ENCODE measurements at regions not wholly inside any gene's neighbourhood (a gene's known extent, or its start where the extent isn't known, plus 50 kb on each side); places are given as distances from the start of the nearest gene placed in this dataset.
A peak's percentile ranks its signal among the peaks of the same experiment; 100 is the strongest.
"Not testable (repeated sequence)": the region's sequence is repeated elsewhere in the genome, so short reads cannot be mapped to it uniquely, and the experiment has no call there.

- WGBS, 3 donors, result 84 to 95% (median 94%) methylated on average over 5 of the region's 5 CpGs
- peaks cover 0 to 19% of the 10 kb centered on the region in 2 donors for H3K9me3 ChIP-seq (ENCODE audit: control insufficient read depth in 2 of 2, insufficient read depth in 1 of 2, low read depth in 1 of 2, low read length in 1 of 2)
- H3K27me3 ChIP-seq (ENCODE audit: control insufficient read depth in 3 of 3, insufficient read depth in 3 of 3, low read length in 3 of 3); H3K4me3 ChIP-seq (ENCODE audit: low read depth in 1 of 3, low read length in 3 of 3); H3K27ac ChIP-seq (ENCODE audit: low read depth in 1 of 3, low read length in 2 of 3); FAIRE-seq; H3K36me3 ChIP-seq (ENCODE audit: control insufficient read depth in 3 of 3, insufficient read depth in 2 of 3, low read depth in 1 of 3, low read length in 3 of 3); DNase-seq; H3K4me1 ChIP-seq (ENCODE audit: control insufficient read depth in 3 of 3, insufficient read depth in 2 of 3, low read depth in 1 of 3, low read length in 2 of 3): not testable (repeated sequence)
Measured at GRCh38 chr2:39498176-39498575, 61.1 kb upstream of the MAP4K3 start.

- no peak overlapping the region for H3K4me3 ChIP-seq (ENCODE audit: low read depth in 1 of 3, low read length in 3 of 3)
- peaks cover 0 to 8% (median 4%) of the 10 kb centered on the region in 3 donors for H3K4me1 ChIP-seq (ENCODE audit: control insufficient read depth in 3 of 3, insufficient read depth in 2 of 3, low read depth in 1 of 3, low read length in 2 of 3)
- DNase-seq (no peak), FAIRE-seq (no peak)
- peaks cover 0 to 3% (median 0%) of the 10 kb centered on the region in 3 donors for H3K36me3 ChIP-seq (ENCODE audit: control insufficient read depth in 3 of 3, insufficient read depth in 2 of 3, low read depth in 1 of 3, low read length in 3 of 3)
- no peaks in the 10 kb centered on the region for H3K27me3 ChIP-seq (ENCODE audit: control insufficient read depth in 3 of 3, insufficient read depth in 3 of 3, low read length in 3 of 3)
- H3K9me3 ChIP-seq (ENCODE audit: control insufficient read depth in 2 of 2, insufficient read depth in 1 of 2, low read depth in 1 of 2, low read length in 1 of 2), result peaks cover 0 to 19% of the 10 kb centered on the region in 2 donors
- 88 to 92% (median 89%) methylated on average over 4 of the region's 4 CpGs for WGBS, 3 donors
- no peak overlapping the region for H3K27ac ChIP-seq (ENCODE audit: low read depth in 1 of 3, low read length in 2 of 3)
Measured at GRCh38 chr2:39498786-39499185, 61.7 kb upstream of the MAP4K3 start.

GRCh38 chr2:39499336-39499735, 62.3 kb upstream of the MAP4K3 start:
- 72 to 91% (median 90%) methylated on average over 2 of the region's 2 CpGs for WGBS, 3 donors
- no peak for DNase-seq
- Histone ChIP-seq H3K27ac (ENCODE audit: low read depth in 1 of 3, low read length in 2 of 3) (peak overlapping the region in 1 of 3 donors; percentile 30), H3K36me3 (ENCODE audit: control insufficient read depth in 3 of 3, insufficient read depth in 2 of 3, low read depth in 1 of 3, low read length in 3 of 3) (peaks cover 0 to 3% (median 0%) of the 10 kb centered on the region in 3 donors), H3K9me3 (ENCODE audit: control insufficient read depth in 2 of 2, insufficient read depth in 1 of 2, low read depth in 1 of 2, low read length in 1 of 2) (peaks cover 0 to 19% of the 10 kb centered on the region in 2 donors), H3K4me1 (ENCODE audit: control insufficient read depth in 3 of 3, insufficient read depth in 2 of 3, low read depth in 1 of 3, low read length in 2 of 3) (peaks cover 0 to 12% (median 4%) of the 10 kb centered on the region in 3 donors), H3K4me3 (ENCODE audit: low read depth in 1 of 3, low read length in 3 of 3) (no peak overlapping the region), H3K27me3 (ENCODE audit: control insufficient read depth in 3 of 3, insufficient read depth in 3 of 3, low read length in 3 of 3) (no peaks in the 10 kb centered on the region)
- no peak for FAIRE-seq

GRCh38 chr2:39501412-39501811, 64.3 kb upstream of the MAP4K3 start:
- DNase-seq (no peak), FAIRE-seq (no peak)
- Histone ChIP-seq H3K36me3 (ENCODE audit: control insufficient read depth in 3 of 3, insufficient read depth in 2 of 3, low read depth in 1 of 3, low read length in 3 of 3) (no peaks in the 10 kb centered on the region), H3K9me3 (ENCODE audit: control insufficient read depth in 2 of 2, insufficient read depth in 1 of 2, low read depth in 1 of 2, low read length in 1 of 2) (peaks cover 0 to 19% of the 10 kb centered on the region in 2 donors), H3K4me3 (ENCODE audit: low read depth in 1 of 3, low read length in 3 of 3) (no peak overlapping the region), H3K27me3 (ENCODE audit: control insufficient read depth in 3 of 3, insufficient read depth in 3 of 3, low read length in 3 of 3) (no peaks in the 10 kb centered on the region), H3K27ac (ENCODE audit: low read depth in 1 of 3, low read length in 2 of 3) (peak overlapping the region in 1 of 3 donors; percentile 52), H3K4me1 (ENCODE audit: control insufficient read depth in 3 of 3, insufficient read depth in 2 of 3, low read depth in 1 of 3, low read length in 2 of 3) (peaks cover 6 to 20% (median 7%) of the 10 kb centered on the region in 3 donors)
- 91 to 100% (median 100%) methylated on average over 1 of the region's 1 CpG for WGBS, 3 donors

GRCh38 chr2:39503277-39503676, 66.2 kb upstream of the MAP4K3 start:
- Histone ChIP-seq H3K36me3 (ENCODE audit: control insufficient read depth in 3 of 3, insufficient read depth in 2 of 3, low read depth in 1 of 3, low read length in 3 of 3) (no peaks in the 10 kb centered on the region), H3K27ac (ENCODE audit: low read depth in 1 of 3, low read length in 2 of 3) (no peak overlapping the region), H3K9me3 (ENCODE audit: control insufficient read depth in 2 of 2, insufficient read depth in 1 of 2, low read depth in 1 of 2, low read length in 1 of 2) (peaks cover 0 to 19% of the 10 kb centered on the region in 2 donors), H3K27me3 (ENCODE audit: control insufficient read depth in 3 of 3, insufficient read depth in 3 of 3, low read length in 3 of 3) (no peaks in the 10 kb centered on the region), H3K4me3 (ENCODE audit: low read depth in 1 of 3, low read length in 3 of 3) (no peak overlapping the region), H3K4me1 (ENCODE audit: control insufficient read depth in 3 of 3, insufficient read depth in 2 of 3, low read depth in 1 of 3, low read length in 2 of 3) (peaks cover 7 to 20% (median 7%) of the 10 kb centered on the region in 3 donors)
- DNase-seq (no peak), FAIRE-seq (no peak)
- WGBS, 3 donors, result 93 to 96% (median 94%) methylated on average over 2 of the region's 2 CpGs

GRCh38 chr2:39504790-39505335, 67.8 kb upstream of the MAP4K3 start:
- FAIRE-seq (no peak), DNase-seq (no peak)
- WGBS, 3 donors, result 38 to 44% (median 44%) methylated on average over 5 of the region's 5 CpGs
- peaks cover 7 to 20% (median 7%) of the 10 kb centered on the region in 3 donors for H3K4me1 ChIP-seq (ENCODE audit: control insufficient read depth in 3 of 3, insufficient read depth in 2 of 3, low read depth in 1 of 3, low read length in 2 of 3)
- peak overlapping the region; percentile 37 to 50 (median 41) for H3K27ac ChIP-seq (ENCODE audit: low read depth in 1 of 3, low read length in 2 of 3)
- peaks cover 0 to 7% of the 10 kb centered on the region in 2 donors for H3K9me3 ChIP-seq (ENCODE audit: control insufficient read depth in 2 of 2, insufficient read depth in 1 of 2, low read depth in 1 of 2, low read length in 1 of 2)
- no peak overlapping the region for H3K4me3 ChIP-seq (ENCODE audit: low read depth in 1 of 3, low read length in 3 of 3)
- no peaks in the 10 kb centered on the region for H3K27me3 ChIP-seq (ENCODE audit: control insufficient read depth in 3 of 3, insufficient read depth in 3 of 3, low read length in 3 of 3)
- H3K36me3 ChIP-seq (ENCODE audit: control insufficient read depth in 3 of 3, insufficient read depth in 2 of 3, low read depth in 1 of 3, low read length in 3 of 3), result no peaks in the 10 kb centered on the region

GRCh38 chr2:39506215-39506614, 69.1 kb upstream of the MAP4K3 start:
- 55 to 59% (median 57%) methylated on average over 2 of the region's 2 CpGs for WGBS, 3 donors
- peaks cover 0 to 6% of the 10 kb centered on the region in 2 donors for H3K9me3 ChIP-seq (ENCODE audit: control insufficient read depth in 2 of 2, insufficient read depth in 1 of 2, low read depth in 1 of 2, low read length in 1 of 2)
- DNase-seq (no peak), FAIRE-seq (no peak)
- peaks cover 7 to 16% (median 7%) of the 10 kb centered on the region in 3 donors for H3K4me1 ChIP-seq (ENCODE audit: control insufficient read depth in 3 of 3, insufficient read depth in 2 of 3, low read depth in 1 of 3, low read length in 2 of 3)
- H3K27me3 ChIP-seq (ENCODE audit: control insufficient read depth in 3 of 3, insufficient read depth in 3 of 3, low read length in 3 of 3), result no peaks in the 10 kb centered on the region
- H3K36me3 ChIP-seq (ENCODE audit: control insufficient read depth in 3 of 3, insufficient read depth in 2 of 3, low read depth in 1 of 3, low read length in 3 of 3), result no peaks in the 10 kb centered on the region
- no peak overlapping the region for H3K4me3 ChIP-seq (ENCODE audit: low read depth in 1 of 3, low read length in 3 of 3)
- H3K27ac ChIP-seq (ENCODE audit: low read depth in 1 of 3, low read length in 2 of 3), result no peak overlapping the region

- Histone ChIP-seq H3K36me3 (ENCODE audit: control insufficient read depth in 3 of 3, insufficient read depth in 2 of 3, low read depth in 1 of 3, low read length in 3 of 3) (no peaks in the 10 kb centered on the region), H3K4me3 (ENCODE audit: low read depth in 1 of 3, low read length in 3 of 3) (no peak overlapping the region), H3K27me3 (ENCODE audit: control insufficient read depth in 3 of 3, insufficient read depth in 3 of 3, low read length in 3 of 3) (no peaks in the 10 kb centered on the region), H3K4me1 (ENCODE audit: control insufficient read depth in 3 of 3, insufficient read depth in 2 of 3, low read depth in 1 of 3, low read length in 2 of 3) (peaks cover 10 to 29% (median 11%) of the 10 kb centered on the region in 3 donors), H3K27ac (ENCODE audit: low read depth in 1 of 3, low read length in 2 of 3) (peak overlapping the region in 1 of 3 donors; percentile 2), H3K9me3 (ENCODE audit: control insufficient read depth in 2 of 2, insufficient read depth in 1 of 2, low read depth in 1 of 2, low read length in 1 of 2) (no peaks in the 10 kb centered on the region)
- FAIRE-seq (no peak), DNase-seq (no peak)
- WGBS, 3 donors, result 71 to 88% (median 76%) methylated on average over 4 of the region's 4 CpGs
Measured at GRCh38 chr2:39508198-39508597, 71.1 kb upstream of the MAP4K3 start.

GRCh38 chr2:39510140-39510539, 73.1 kb upstream of the MAP4K3 start:
- no peak overlapping the region for H3K4me3 ChIP-seq (ENCODE audit: low read depth in 1 of 3, low read length in 3 of 3)
- H3K27me3 ChIP-seq (ENCODE audit: control insufficient read depth in 3 of 3, insufficient read depth in 3 of 3, low read length in 3 of 3), result no peaks in the 10 kb centered on the region
- peak overlapping the region in 2 of 3 donors; percentile 32 to 53 for H3K27ac ChIP-seq (ENCODE audit: low read depth in 1 of 3, low read length in 2 of 3)
- DNase-seq (no peak), FAIRE-seq (no peak)
- no peaks in the 10 kb centered on the region for H3K9me3 ChIP-seq (ENCODE audit: control insufficient read depth in 2 of 2, insufficient read depth in 1 of 2, low read depth in 1 of 2, low read length in 1 of 2)
- H3K4me1 ChIP-seq (ENCODE audit: control insufficient read depth in 3 of 3, insufficient read depth in 2 of 3, low read depth in 1 of 3, low read length in 2 of 3), result peaks cover 15 to 22% (median 15%) of the 10 kb centered on the region in 3 donors
- no peaks in the 10 kb centered on the region for H3K36me3 ChIP-seq (ENCODE audit: control insufficient read depth in 3 of 3, insufficient read depth in 2 of 3, low read depth in 1 of 3, low read length in 3 of 3)
- WGBS, 3 donors, result 62 to 92% (median 74%) methylated on average over 5 of the region's 5 CpGs

All from small intestine (tissue), 7 donors.